Panc1 (cell line): ENCODE measurements at regions not wholly inside any gene's neighbourhood (a gene's known extent, or its start where the extent isn't known, plus 50 kb on each side); places are given as distances from the start of the nearest gene placed in this dataset.

Experiments
- CTCF ChIP-seq: fragments of 450-650 bp; IDR thresholded peaks from 2 replicates; pipeline ENCODE4 v1.5.1; 2017; ENCODE audit warnings: mild to moderate bottlenecking
- REST ChIP-seq, 2 experiments: IDR thresholded peaks; 2 replicates each; pipeline ENCODE4 v1.6.1; 2011 to 2012; ENCODE audit warnings: low read depth in 2 of 2, control low read depth in 1 of 2, low read length in 1 of 2, mild to moderate bottlenecking in 1 of 2, moderate library complexity in 1 of 2; ENCODE audit not compliant: insufficient read depth in 1 of 2

- TF ChIP-seq REST (IDR thresholded peaks at IDR 0.05; ENCODE audit: insufficient read depth in 1 of 2, low read depth in 2 of 2, low read length in 1 of 2) = no peak
- no peak for TF ChIP-seq CTCF
Measured at GRCh38 chr3:154973851-154974250, 106.3 kb upstream of the MME start.
